NCI-H2029 (cell line): ENCODE measurements at regions not wholly inside any gene's neighbourhood (a gene's known extent, or its start where the extent isn't known, plus 50 kb on each side); places are given as distances from the start of the nearest gene placed in this dataset.
"Not testable (repeated sequence)": the region's sequence is repeated elsewhere in the genome, so short reads cannot be mapped to it uniquely, and the experiment has no call there.

Experiments
- DNase-seq: peaks from one replicate; lab custom pipeline; 2025; lab: John Stamatoyannopoulos, UW

DNA sequence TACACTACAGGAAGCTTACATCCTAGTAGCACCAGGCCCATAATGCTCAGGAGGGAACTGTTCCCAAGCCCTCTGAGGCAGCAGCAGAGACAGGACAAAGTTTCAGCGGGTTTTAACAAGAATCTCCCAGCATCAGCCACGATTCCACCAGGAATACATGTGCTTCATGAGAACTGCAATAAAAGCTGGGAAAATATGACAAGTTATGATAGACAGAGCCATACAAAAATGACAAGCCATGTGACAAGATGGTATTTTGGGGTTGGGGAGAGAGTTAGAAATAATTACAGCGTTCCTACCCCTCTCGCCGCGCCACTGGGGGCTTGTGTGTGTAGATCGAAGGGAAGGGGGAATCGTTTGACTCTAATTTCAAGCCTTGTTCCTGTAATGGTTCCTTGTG lies 112.7 kb upstream of the CTBP2 start:
- no peak for DNase-seq

GRCh38 chr10:125269716-125270115 lies 109.4 kb upstream of the CTBP2 start:
- DNase-seq, result no peak

DNA sequence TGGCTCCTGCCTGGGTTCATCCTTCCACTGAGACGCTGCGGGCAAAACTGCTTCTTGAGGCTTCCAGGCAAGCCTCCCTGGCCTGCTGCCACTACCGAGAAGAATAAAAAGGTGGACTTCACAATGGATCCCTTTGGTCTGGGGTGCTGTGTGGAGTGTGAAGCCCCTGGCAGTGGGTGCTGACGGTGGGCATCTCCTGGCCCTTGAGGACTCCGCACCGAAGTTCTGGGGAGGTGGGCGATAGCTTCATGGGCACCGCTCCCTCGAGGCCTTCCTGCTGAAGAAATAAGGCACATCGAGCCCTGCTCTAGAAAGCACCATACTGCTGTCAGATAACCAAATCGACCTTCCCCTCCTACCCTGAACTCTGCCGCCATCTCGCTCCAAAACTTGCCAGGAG lies 106.6 kb upstream of the CTBP2 start:
- DNase-seq, result no peak

- no peak for DNase-seq
Observed at GRCh38 chr10:125266541-125266940, 106.2 kb upstream of the CTBP2 start.

DNA sequence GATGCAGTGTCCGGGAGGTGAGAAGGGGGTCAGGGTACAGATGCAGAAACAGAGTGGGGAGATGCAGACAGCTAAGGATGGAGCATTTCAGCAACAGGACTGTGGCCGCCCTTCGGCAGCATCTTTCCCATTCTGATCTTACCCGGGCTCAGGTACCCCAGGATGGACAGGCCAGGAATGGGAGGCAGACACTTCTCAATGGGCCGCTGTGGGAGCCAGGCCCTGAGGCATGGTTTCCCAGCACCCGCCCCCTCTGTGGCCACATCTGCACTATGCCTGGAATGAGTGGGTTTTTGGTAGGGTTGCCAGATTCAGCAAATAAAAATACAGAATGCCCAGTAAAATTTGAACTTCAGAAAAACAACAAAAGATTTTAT lies 105.2 kb upstream of the CTBP2 start:
- DNase-seq, result no peak

DNA sequence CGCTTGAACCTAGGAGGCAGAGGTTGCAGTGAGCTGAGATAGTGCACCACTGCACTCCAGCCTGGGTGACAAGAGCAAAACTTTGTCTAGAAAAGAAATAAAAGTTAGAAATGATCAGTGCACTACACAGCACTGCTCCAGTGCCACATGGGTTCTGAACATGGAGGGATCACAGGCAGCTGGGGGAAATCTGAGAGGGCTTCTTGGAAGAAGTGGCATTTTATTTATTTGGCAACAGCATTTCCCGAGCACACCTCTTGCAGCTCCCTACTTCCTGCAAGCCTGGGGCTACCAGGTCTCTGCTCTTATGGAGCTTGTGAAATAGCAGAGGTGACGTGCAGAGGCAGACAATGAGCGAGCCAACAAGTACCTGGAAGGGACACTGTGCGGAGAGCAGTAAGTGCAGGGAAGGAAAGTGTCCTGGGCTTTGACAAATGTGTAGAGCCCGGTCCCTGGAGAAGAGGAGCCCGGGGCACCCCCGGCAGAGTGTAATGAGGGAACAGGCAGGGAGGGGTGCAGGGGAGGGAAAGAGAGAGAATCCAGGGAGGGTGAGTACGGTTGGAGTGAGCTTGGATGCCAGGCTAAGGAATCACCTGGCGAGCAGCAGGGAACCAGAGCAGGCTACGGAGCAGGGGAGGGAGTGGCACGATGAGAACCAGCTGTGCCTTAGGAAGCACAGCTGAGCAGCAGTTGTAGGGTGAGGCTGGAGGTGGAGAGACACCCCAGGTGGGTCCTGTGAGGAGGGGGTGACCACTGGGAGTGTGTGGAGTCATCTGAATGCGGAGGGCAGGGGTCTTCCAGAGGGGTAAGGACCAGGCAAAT lies 104.6 kb upstream of the CTBP2 start:
- DNase-seq, result no peak

- DNase-seq, result no peak
Observed at GRCh38 chr10:125264091-125264490, 103.7 kb upstream of the CTBP2 start.

DNA sequence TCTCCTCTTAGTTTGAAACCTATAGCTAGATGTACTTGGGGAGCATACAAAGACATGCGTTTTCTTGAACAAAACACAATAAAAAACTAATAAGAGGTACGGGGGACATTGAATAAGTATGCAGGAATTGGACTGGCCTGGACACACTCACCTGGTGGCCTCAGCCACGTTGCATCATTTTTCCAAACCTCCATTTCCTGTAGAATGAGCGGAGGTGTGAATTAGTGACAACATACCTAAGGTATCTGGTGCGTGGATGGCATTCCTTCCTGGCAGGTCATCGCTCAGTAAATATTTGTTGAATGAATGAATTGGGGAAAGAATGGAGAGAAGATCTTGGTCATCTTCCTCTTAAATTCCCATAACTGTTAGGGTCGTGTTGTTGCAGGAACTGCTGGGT lies 103.2 kb upstream of the CTBP2 start:
- no peak for DNase-seq

- DNase-seq, result no peak
Observed at GRCh38 chr10:125262920-125263319, 102.6 kb upstream of the CTBP2 start.

GRCh38 chr10:125262409-125262808 lies 102.0 kb upstream of the CTBP2 start:
- no peak for DNase-seq

GRCh38 chr10:125261491-125262186 lies 101.3 kb upstream of the CTBP2 start:
- DNase-seq, result no peak

DNA sequence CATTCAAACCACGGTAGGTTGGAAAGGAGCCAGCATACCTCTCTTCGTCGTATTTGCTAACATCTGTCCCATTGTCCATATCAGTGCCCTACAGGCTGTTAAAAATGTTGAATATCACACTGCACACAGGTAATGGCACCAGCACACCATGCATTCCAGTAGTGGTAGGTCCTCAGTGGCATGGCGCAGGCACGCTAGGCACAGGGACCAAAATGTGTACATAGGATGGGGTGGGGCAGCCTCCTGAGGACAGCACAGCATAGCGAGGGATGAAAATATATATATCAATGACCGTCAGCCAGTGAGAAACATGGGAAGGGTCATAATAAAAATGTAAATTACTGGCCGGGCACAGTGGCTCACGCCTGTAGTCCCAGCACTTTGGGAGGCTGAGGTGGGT lies 99.9 kb upstream of the CTBP2 start:
- DNase-seq, result no peak

- no peak for DNase-seq
Observed at GRCh38 chr10:125259651-125260050, 99.3 kb upstream of the CTBP2 start.

DNA sequence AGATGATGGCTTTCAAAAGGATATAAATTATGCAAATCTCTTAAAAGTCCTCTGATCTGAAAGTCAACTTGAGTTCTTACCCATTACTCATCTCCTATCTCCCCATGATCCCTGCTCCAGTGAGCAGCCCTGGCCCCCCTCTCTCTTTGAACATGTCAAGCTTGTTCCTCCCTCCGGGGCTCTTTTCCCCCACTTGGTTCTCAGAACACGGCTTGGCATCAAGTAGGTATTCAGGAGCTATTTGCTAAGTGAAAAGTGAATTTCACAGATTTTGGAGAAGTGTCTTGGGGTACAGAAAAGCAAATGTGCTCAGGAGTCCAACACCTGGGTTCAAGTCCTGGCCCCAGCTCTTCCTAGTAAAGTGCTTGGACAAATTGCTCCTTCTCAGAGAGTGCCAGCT lies 98.3 kb upstream of the CTBP2 start:
- no peak for DNase-seq

DNA sequence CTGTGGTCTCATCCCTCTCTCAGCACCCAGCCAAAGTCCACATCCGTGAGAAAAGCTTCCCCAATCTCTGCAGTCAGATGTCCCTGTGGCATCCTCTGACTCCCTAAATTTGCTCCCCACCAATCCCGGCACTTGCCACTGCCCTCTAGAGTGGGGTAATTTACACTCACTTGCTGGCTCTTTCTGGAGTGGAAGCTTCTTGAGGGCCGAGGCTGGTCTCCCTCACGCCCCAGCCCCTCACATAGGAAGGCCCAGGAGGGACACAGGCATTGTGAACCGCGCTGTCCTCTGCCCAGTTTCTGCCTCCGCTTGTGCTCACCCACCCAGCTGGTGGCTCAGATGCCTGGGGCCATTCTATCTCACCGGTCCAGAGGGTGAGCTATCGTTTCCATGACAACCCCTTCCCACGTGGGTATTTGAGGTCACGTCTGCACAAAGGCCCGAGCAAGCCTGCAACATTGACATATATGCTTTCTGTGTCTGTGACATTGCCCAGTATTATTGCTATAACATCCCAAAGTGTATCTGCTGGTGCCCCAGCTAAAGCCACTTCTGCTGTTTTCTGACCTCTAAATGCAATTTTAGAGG lies 97.3 kb upstream of the CTBP2 start:
- DNase-seq, result no peak

GRCh38 chr10:125256026-125256425 lies 95.7 kb upstream of the CTBP2 start:
- no peak for DNase-seq

GRCh38 chr10:125252937-125253336 lies 92.6 kb upstream of the CTBP2 start:
- DNase-seq, result no peak

DNA sequence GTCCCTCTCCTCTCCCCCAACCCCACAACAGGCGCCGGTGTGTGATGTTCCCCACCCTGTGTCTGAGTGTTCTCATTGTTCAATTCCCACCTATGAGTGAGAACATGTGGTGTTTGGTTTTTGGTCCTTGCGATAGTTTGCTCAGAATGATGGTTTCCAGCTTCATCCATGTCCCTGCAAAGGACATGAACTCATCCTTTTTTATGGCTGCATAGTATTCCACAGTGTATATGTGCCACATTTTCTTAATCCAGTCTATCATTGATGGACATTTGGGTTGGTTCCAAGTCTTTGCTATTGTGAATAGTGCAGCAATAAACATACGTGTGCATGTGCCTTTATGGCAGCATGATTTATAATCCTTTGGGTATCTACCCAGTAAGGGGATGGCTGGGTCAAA lies 90.5 kb upstream of the CTBP2 start:
- not testable (repeated sequence) for DNase-seq

GRCh38 chr10:125249948-125250347 lies 89.6 kb upstream of the CTBP2 start:
- DNase-seq, result no peak

DNA sequence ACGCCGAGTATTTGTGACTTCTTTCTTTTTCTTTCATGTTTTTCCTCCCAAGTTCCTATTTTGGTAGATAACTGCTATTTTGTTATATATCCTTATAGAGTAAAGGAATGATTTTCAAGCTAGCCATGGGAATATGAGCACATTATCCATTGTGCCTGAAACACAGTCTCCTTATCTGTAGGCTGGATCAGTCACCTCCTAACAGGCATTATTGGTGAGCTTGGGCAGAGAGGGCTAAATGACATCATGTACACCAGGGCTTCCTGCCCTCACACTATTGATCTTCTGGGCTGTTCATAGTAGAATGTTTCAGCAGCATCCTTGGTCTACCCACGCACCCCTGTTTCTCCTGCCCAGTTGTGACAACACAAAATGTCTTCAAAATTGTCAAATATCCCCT lies 88.1 kb upstream of the CTBP2 start:
- DNase-seq, result no peak

DNA sequence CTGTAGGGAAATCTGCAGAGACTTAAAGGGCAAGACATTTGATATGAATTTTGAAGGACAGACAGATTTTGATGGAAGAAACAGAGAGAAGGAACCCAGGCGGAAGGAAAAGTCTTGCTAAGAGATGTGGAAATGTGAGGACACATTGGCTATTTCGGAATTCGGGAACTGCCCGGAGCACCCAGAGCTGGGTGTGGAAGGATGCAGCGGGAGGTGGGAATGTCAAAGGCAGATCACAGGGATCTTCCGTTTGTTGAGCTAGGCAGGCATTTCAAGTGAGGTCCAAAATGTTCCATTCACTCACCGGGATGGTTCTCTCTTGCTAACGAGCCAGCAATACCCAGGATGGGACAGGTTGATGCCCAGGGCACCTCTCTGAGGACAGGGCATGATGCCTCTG lies 87.2 kb upstream of the CTBP2 start:
- no peak for DNase-seq

DNA sequence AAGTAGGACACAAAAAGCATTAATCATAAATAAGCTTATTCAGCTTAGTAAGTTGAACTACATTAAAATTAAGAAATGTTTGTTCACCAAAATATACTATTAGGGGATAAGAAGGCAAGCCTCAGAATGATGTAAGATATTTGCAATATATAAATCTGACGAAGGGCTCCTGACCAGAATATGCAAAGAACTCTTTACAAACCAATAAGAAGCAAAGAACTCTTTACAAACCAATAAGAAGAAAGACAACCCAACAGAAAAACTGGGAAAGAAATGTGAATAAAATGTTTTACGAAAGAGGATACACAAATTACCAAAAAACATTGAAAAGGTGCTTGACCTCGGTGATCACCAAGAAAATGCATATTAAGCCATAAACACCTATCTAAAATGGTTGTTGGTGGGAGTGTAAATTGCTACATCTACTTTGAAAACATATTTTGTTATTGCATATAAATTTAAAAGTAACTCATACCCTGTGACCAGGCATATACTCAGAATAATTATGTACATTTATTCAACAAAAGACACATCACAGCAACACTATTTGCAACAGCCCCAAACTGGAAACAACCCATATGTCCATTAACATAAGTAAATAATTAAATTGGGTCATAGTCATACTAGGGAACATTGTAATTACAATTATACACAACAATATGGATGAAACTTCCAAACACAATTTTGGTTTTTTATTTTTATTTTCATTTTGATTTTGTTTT lies 83.3 kb upstream of the CTBP2 start:
- DNase-seq, result no peak

- no peak for DNase-seq
Observed at GRCh38 chr10:125238682-125239081, 78.3 kb upstream of the CTBP2 start.
